CD4-positive, CD25-positive, alpha-beta regulatory T cell (primary cell): ENCODE measurements at regions not wholly inside any gene's neighbourhood (a gene's known extent, or its start where the extent isn't known, plus 50 kb on each side); places are given as distances from the start of the nearest gene placed in this dataset.
A peak's percentile ranks its signal among the peaks of the same experiment; 100 is the strongest.

Source experiments
- ATAC-seq, 2 donors: fragments of 150-1000 bp; cut with Tn5 transposase; one replicate each; pipeline ENCODE4 v1.10.0; 2021; ENCODE audit warnings: low read depth in 2 of 2, moderate number of reproducible peaks in 2 of 2, moderate library complexity in 1 of 2
- DNase-seq, 3 donors: peaks; one replicate each; pipeline versions ENCODE4 v3.0.0 to v3.0.0-alpha.2; 2012 to 2022; ENCODE audit warnings: mixed read lengths in 1 of 3
- H3K27ac ChIP-seq: one replicate; pipeline ENCODE4 v1.7.0; 2013; ENCODE audit warnings: mild to moderate bottlenecking, low read length; ENCODE audit not compliant: insufficient read depth, poor library complexity, severe bottlenecking
- H3K27me3 ChIP-seq: one replicate; pipeline ENCODE4 v1.7.0; 2013; ENCODE audit warnings: low read length; ENCODE audit not compliant: control insufficient read depth, insufficient read depth
- H3K36me3 ChIP-seq: one replicate; pipeline ENCODE4 v1.7.0; 2013; ENCODE audit warnings: mild to moderate bottlenecking, low read length, moderate library complexity; ENCODE audit not compliant: control insufficient read depth, insufficient read depth
- H3K4me1 ChIP-seq: 2 replicates; pipeline ENCODE4 v1.7.0; 2013; ENCODE audit warnings: mild to moderate bottlenecking, low read length; ENCODE audit not compliant: insufficient read depth, control insufficient read depth, poor library complexity, severe bottlenecking
- H3K4me3 ChIP-seq: one replicate; pipeline ENCODE4 v1.7.0; 2013; ENCODE audit warnings: low read depth, mild to moderate bottlenecking, low read length, moderate library complexity
- H3K9me3 ChIP-seq, 2 experiments: 1 replicate in 1 of 2; 2 replicates in 1 of 2; pipeline ENCODE4 v1.7.0; 2013; ENCODE audit warnings: low read length in 2 of 2, mild to moderate bottlenecking in 1 of 2, moderate library complexity in 1 of 2; ENCODE audit not compliant: control insufficient read depth in 2 of 2
- H3K27ac Mint-ChIP-seq, 3 donors: one replicate each; pipeline ENCODE4 v1.8.0; 2020 to 2022; ENCODE audit warnings: mild to moderate bottlenecking in 3 of 3, mixed read lengths in 3 of 3, moderate library complexity in 2 of 3
- H3K27me3 Mint-ChIP-seq: one replicate; pipeline ENCODE4 v1.8.0; 2022; ENCODE audit warnings: mild to moderate bottlenecking, mixed read lengths
- H3K36me3 Mint-ChIP-seq: one replicate; pipeline ENCODE4 v1.8.0; 2020; ENCODE audit warnings: mixed read lengths
- H3K4me1 Mint-ChIP-seq, 4 donors: one replicate each; pipeline ENCODE4 v1.8.0; 2020 to 2022; ENCODE audit warnings: mixed read lengths in 4 of 4, mild to moderate bottlenecking in 1 of 4
- H3K4me3 Mint-ChIP-seq, 4 donors: one replicate each; pipeline ENCODE4 v1.8.0; 2020 to 2022; ENCODE audit warnings: mild to moderate bottlenecking in 4 of 4, mixed read lengths in 4 of 4, moderate library complexity in 3 of 4
- H3K9me3 Mint-ChIP-seq, 7 donors: one replicate each; pipeline ENCODE4 v1.8.0; 2020 to 2022; ENCODE audit warnings: mixed read lengths in 7 of 7, mild to moderate bottlenecking in 3 of 7, moderate library complexity in 2 of 7

- Mint-ChIP-seq H3K4me3 (no peak overlapping the region), H3K36me3 (no peaks in the 10 kb centered on the region), H3K9me3 (peaks cover 3 to 42% (median 12%) of the 10 kb centered on the region in 7 donors), H3K4me1 (no peaks in the 10 kb centered on the region), H3K27me3 (no peaks in the 10 kb centered on the region), H3K27ac (no peak overlapping the region)
- H3K4me1 ChIP-seq: no peaks in the 10 kb centered on the region
- H3K36me3 ChIP-seq: no peaks in the 10 kb centered on the region
- no peak overlapping the region for H3K4me3 ChIP-seq
- ATAC-seq (no peak), DNase-seq (no peak)
- no peaks in the 10 kb centered on the region for H3K27me3 ChIP-seq
- H3K9me3 ChIP-seq: no peaks in the 10 kb centered on the region
- H3K27ac ChIP-seq: no peak overlapping the region
These were observed 536.1 kb downstream of the PYDC2 start for GRCh38 chr3:191997093-191997492.

GRCh38 chr3:191997579-191998268, 536.8 kb downstream of the PYDC2 start:
- Histone ChIP-seq H3K27ac (no peak overlapping the region), H3K9me3 (no peaks in the 10 kb centered on the region), H3K36me3 (no peaks in the 10 kb centered on the region), H3K4me3 (no peak overlapping the region), H3K27me3 (no peaks in the 10 kb centered on the region), H3K4me1 (no peaks in the 10 kb centered on the region)
- ATAC-seq: no peak
- no peaks in the 10 kb centered on the region for H3K36me3 Mint-ChIP-seq
- peaks cover 2 to 37% (median 14%) of the 10 kb centered on the region in 7 donors for H3K9me3 Mint-ChIP-seq
- no peaks in the 10 kb centered on the region for H3K27me3 Mint-ChIP-seq
- no peak overlapping the region for H3K4me3 Mint-ChIP-seq
- no peaks in the 10 kb centered on the region for H3K4me1 Mint-ChIP-seq
- H3K27ac Mint-ChIP-seq: no peak overlapping the region
- DNase-seq: no peak

GRCh38 chr3:192001218-192001617, 540.3 kb downstream of the PYDC2 start:
- H3K9me3 Mint-ChIP-seq: peaks cover 0 to 17% (median 3%) of the 10 kb centered on the region in 7 donors
- no peak overlapping the region for H3K27ac ChIP-seq
- H3K4me1 ChIP-seq: no peaks in the 10 kb centered on the region
- no peak overlapping the region for H3K27ac Mint-ChIP-seq
- H3K4me3 ChIP-seq: no peak overlapping the region
- no peaks in the 10 kb centered on the region for H3K9me3 ChIP-seq
- no peak overlapping the region for H3K4me3 Mint-ChIP-seq
- no peaks in the 10 kb centered on the region for H3K27me3 ChIP-seq
- DNase-seq (no peak), ATAC-seq (no peak)
- no peaks in the 10 kb centered on the region for H3K36me3 ChIP-seq
- H3K4me1 Mint-ChIP-seq: no peaks in the 10 kb centered on the region
- no peaks in the 10 kb centered on the region for H3K27me3 Mint-ChIP-seq
- no peaks in the 10 kb centered on the region for H3K36me3 Mint-ChIP-seq

- no peaks in the 10 kb centered on the region for H3K27me3 Mint-ChIP-seq
- no peaks in the 10 kb centered on the region for H3K36me3 ChIP-seq
- H3K4me1 Mint-ChIP-seq: no peaks in the 10 kb centered on the region
- H3K4me3 Mint-ChIP-seq: no peak overlapping the region
- no peak overlapping the region for H3K27ac Mint-ChIP-seq
- no peaks in the 10 kb centered on the region for H3K36me3 Mint-ChIP-seq
- no peak overlapping the region for H3K27ac ChIP-seq
- H3K9me3 Mint-ChIP-seq: peaks cover 0 to 8% (median 3%) of the 10 kb centered on the region in 7 donors
- no peaks in the 10 kb centered on the region for H3K27me3 ChIP-seq
- H3K4me1 ChIP-seq: no peaks in the 10 kb centered on the region
- DNase-seq (no peak), ATAC-seq (no peak)
- H3K4me3 ChIP-seq: no peak overlapping the region
- no peaks in the 10 kb centered on the region for H3K9me3 ChIP-seq
These were observed 545.0 kb downstream of the PYDC2 start for GRCh38 chr3:192005989-192006388.

- H3K27me3 Mint-ChIP-seq: no peaks in the 10 kb centered on the region
- no peak overlapping the region for H3K27ac ChIP-seq
- H3K36me3 ChIP-seq: no peaks in the 10 kb centered on the region
- H3K27me3 ChIP-seq: no peaks in the 10 kb centered on the region
- H3K4me3 Mint-ChIP-seq: no peak overlapping the region
- H3K9me3 Mint-ChIP-seq: peaks cover 0 to 19% (median 4%) of the 10 kb centered on the region in 7 donors
- DNase-seq: no peak
- H3K36me3 Mint-ChIP-seq: no peaks in the 10 kb centered on the region
- no peaks in the 10 kb centered on the region for H3K4me1 Mint-ChIP-seq
- H3K9me3 ChIP-seq: peaks cover 0 to 3% of the 10 kb centered on the region in 2 experiments
- no peak overlapping the region for H3K27ac Mint-ChIP-seq
- no peak for ATAC-seq
- H3K4me3 ChIP-seq: no peak overlapping the region
- H3K4me1 ChIP-seq: no peaks in the 10 kb centered on the region
These were observed 548.9 kb downstream of the PYDC2 start for GRCh38 chr3:192009903-192010302.

- Histone ChIP-seq H3K4me1 (no peaks in the 10 kb centered on the region), H3K4me3 (no peak overlapping the region), H3K27ac (no peak overlapping the region), H3K36me3 (no peaks in the 10 kb centered on the region), H3K9me3 (peaks cover 0 to 3% of the 10 kb centered on the region in 2 experiments), H3K27me3 (no peaks in the 10 kb centered on the region)
- Mint-ChIP-seq H3K36me3 (no peaks in the 10 kb centered on the region), H3K27ac (no peak overlapping the region), H3K4me1 (no peaks in the 10 kb centered on the region), H3K27me3 (no peaks in the 10 kb centered on the region), H3K9me3 (peaks cover 0 to 22% (median 4%) of the 10 kb centered on the region in 7 donors), H3K4me3 (no peak overlapping the region)
- no peak for ATAC-seq
- no peak for DNase-seq
These were observed 549.5 kb downstream of the PYDC2 start for GRCh38 chr3:192010490-192010889.

GRCh38 chr3:192011137-192011536, 550.2 kb downstream of the PYDC2 start:
- H3K36me3 ChIP-seq: no peaks in the 10 kb centered on the region
- peaks cover 0 to 20% (median 3%) of the 10 kb centered on the region in 7 donors for H3K9me3 Mint-ChIP-seq
- H3K4me1 Mint-ChIP-seq: no peaks in the 10 kb centered on the region
- H3K4me3 Mint-ChIP-seq: no peak overlapping the region
- DNase-seq (no peak), ATAC-seq (no peak)
- no peaks in the 10 kb centered on the region for H3K4me1 ChIP-seq
- H3K27ac Mint-ChIP-seq: no peak overlapping the region
- H3K4me3 ChIP-seq: no peak overlapping the region
- H3K36me3 Mint-ChIP-seq: no peaks in the 10 kb centered on the region
- no peaks in the 10 kb centered on the region for H3K27me3 ChIP-seq
- no peak overlapping the region for H3K27ac ChIP-seq
- peaks cover 0 to 3% of the 10 kb centered on the region in 2 experiments for H3K9me3 ChIP-seq
- H3K27me3 Mint-ChIP-seq: no peaks in the 10 kb centered on the region

- no peaks in the 10 kb centered on the region for H3K4me1 Mint-ChIP-seq
- Histone ChIP-seq H3K9me3 (peaks cover 0 to 3% of the 10 kb centered on the region in 2 experiments), H3K27me3 (no peaks in the 10 kb centered on the region), H3K4me3 (no peak overlapping the region), H3K36me3 (no peaks in the 10 kb centered on the region), H3K27ac (no peak overlapping the region), H3K4me1 (no peaks in the 10 kb centered on the region)
- DNase-seq (no peak), ATAC-seq (no peak)
- H3K27me3 Mint-ChIP-seq: no peaks in the 10 kb centered on the region
- peak overlapping the region in 1 of 3 donors; percentile 7 for H3K27ac Mint-ChIP-seq
- no peak overlapping the region for H3K4me3 Mint-ChIP-seq
- H3K9me3 Mint-ChIP-seq: peaks cover 0 to 28% (median 2%) of the 10 kb centered on the region in 7 donors
- no peaks in the 10 kb centered on the region for H3K36me3 Mint-ChIP-seq
These were observed 552.1 kb downstream of the PYDC2 start for GRCh38 chr3:192013110-192013509.
